CD14-positive monocyte (primary cell): ENCODE measurements at regions not wholly inside any gene's neighbourhood (a gene's known extent, or its start where the extent isn't known, plus 50 kb on each side); places are given as distances from the start of the nearest gene placed in this dataset.

Experiments
- DNase-seq, 3 donors: peaks; one replicate each; pipeline ENCODE4 v3.0.0-alpha.2; 2011 to 2022
- H2AFZ ChIP-seq: 2 replicates; pipeline ENCODE4 v1.6.0; 2012; ENCODE audit warnings: mild to moderate bottlenecking, low read depth, low read length, inconsistent platforms; ENCODE audit not compliant: insufficient read depth, poor library complexity, severe bottlenecking
- H3K27ac ChIP-seq, 2 donors: 1 replicate in 1 of 2; 2 replicates in 1 of 2; pipeline ENCODE4 v1.5.1; 2012 to 2013; ENCODE audit warnings: low read length in 2 of 2, control low read depth in 1 of 2, inconsistent platforms in 1 of 2, low read depth in 1 of 2, mild to moderate bottlenecking in 1 of 2
- H3K27me3 ChIP-seq, 2 donors: one replicate each; pipeline versions ENCODE4 v1.6.0 to v1.6.1; 2011 to 2013; ENCODE audit warnings: low read length in 2 of 2; ENCODE audit not compliant: control insufficient read depth in 2 of 2, insufficient read depth in 2 of 2
- H3K36me3 ChIP-seq, 2 donors: replicated peaks in 1 of 2; 1 replicate in 1 of 2; 2 replicates in 1 of 2; pipeline versions ENCODE4 v1.5.1 to v1.6.1; 2012 to 2013; ENCODE audit warnings: low read length in 2 of 2, control low read depth in 1 of 2, inconsistent platforms in 1 of 2, mild to moderate bottlenecking in 1 of 2; ENCODE audit not compliant: insufficient read depth in 2 of 2, control insufficient read depth in 1 of 2
- H3K4me1 ChIP-seq, 2 donors: 1 replicate in 1 of 2; 2 replicates in 1 of 2; pipeline versions ENCODE4 v1.5.1 to v1.6.1; 2012 to 2013; ENCODE audit warnings: low read length in 2 of 2, control low read depth in 1 of 2, inconsistent platforms in 1 of 2, mild to moderate bottlenecking in 1 of 2, moderate library complexity in 1 of 2; ENCODE audit not compliant: insufficient read depth in 2 of 2, control insufficient read depth in 1 of 2
- H3K4me2 ChIP-seq: replicated peaks from 2 replicates; pipeline ENCODE3; 2012; ENCODE audit warnings: low read length, moderate library complexity, mild to moderate bottlenecking; ENCODE audit not compliant: poor library complexity, severe bottlenecking; ENCODE audit errors: extremely low read depth
- H3K4me3 ChIP-seq, 3 experiments: fragments of 200-600 bp in 1 of 3; sonication (generic) in 1 of 3; replicated peaks in 1 of 3; 1 replicate in 2 of 3; 2 replicates in 1 of 3; pipeline ENCODE4 v1.5.1; 2011 to 2013; ENCODE audit warnings: low read length in 3 of 3, mild to moderate bottlenecking in 3 of 3, control low read depth in 2 of 3, low read depth in 2 of 3, inconsistent platforms in 1 of 3, moderate library complexity in 1 of 3
- H3K79me2 ChIP-seq: 2 replicates; pipeline ENCODE4 v1.6.0; 2012; ENCODE audit warnings: mild to moderate bottlenecking, control low read depth, inconsistent platforms, low read length, moderate library complexity; ENCODE audit not compliant: insufficient read depth
- H3K9ac ChIP-seq: 2 replicates; pipeline ENCODE4 v1.6.0; 2017; ENCODE audit warnings: low read length, mild to moderate bottlenecking; ENCODE audit not compliant: insufficient read depth, poor library complexity, severe bottlenecking
- H3K9me3 ChIP-seq, 2 donors: replicated peaks in 1 of 2; 1 replicate in 1 of 2; 2 replicates in 1 of 2; pipeline versions ENCODE4 v1.5.1 to v1.6.1; 2012 to 2013; ENCODE audit warnings: low read length in 2 of 2, control low read depth in 1 of 2; ENCODE audit not compliant: control insufficient read depth in 1 of 2, insufficient read depth in 1 of 2
- H4K20me1 ChIP-seq: 2 replicates; pipeline ENCODE4 v1.6.0; 2012; ENCODE audit warnings: mild to moderate bottlenecking, low read length, control low read depth, moderate library complexity; ENCODE audit not compliant: insufficient read depth
- H3K27ac Mint-ChIP-seq, 7 donors: one replicate each; pipeline ENCODE4 v1.8.0; 2020; ENCODE audit warnings: mild to moderate bottlenecking in 7 of 7, mixed read lengths in 7 of 7, moderate library complexity in 6 of 7, inconsistent platforms in 2 of 7
- H3K27me3 Mint-ChIP-seq, 3 donors: one replicate each; pipeline ENCODE4 v1.8.0; 2021 to 2022; ENCODE audit warnings: low read depth in 3 of 3, mild to moderate bottlenecking in 3 of 3, mixed read lengths in 3 of 3, moderate library complexity in 3 of 3, inconsistent platforms in 1 of 3
- H3K36me3 Mint-ChIP-seq, 2 donors: one replicate each; pipeline ENCODE4 v1.8.0; 2020; ENCODE audit warnings: mixed read lengths in 2 of 2, inconsistent platforms in 1 of 2, mild to moderate bottlenecking in 1 of 2
- H3K4me1 Mint-ChIP-seq: one replicate; pipeline ENCODE4 v1.8.0; 2020; ENCODE audit warnings: mild to moderate bottlenecking, mixed read lengths
- H3K4me3 Mint-ChIP-seq, 2 donors: one replicate each; pipeline ENCODE4 v1.8.0; 2020; ENCODE audit warnings: mild to moderate bottlenecking in 2 of 2, mixed read lengths in 2 of 2, moderate library complexity in 1 of 2
- H3K9me3 Mint-ChIP-seq, 7 donors: one replicate each; pipeline ENCODE4 v1.8.0; 2020 to 2022; ENCODE audit warnings: mixed read lengths in 7 of 7, mild to moderate bottlenecking in 6 of 7, moderate library complexity in 6 of 7, inconsistent platforms in 2 of 7
- WGBS: methylation state at CpG from one replicate; pipeline ENCODE4 v1.1.5; 2013; ENCODE audit warnings: missing lambda C conversion rate; ENCODE audit not compliant: insufficient coverage; 5-methylcytosine and 5-hydroxymethylcytosine counted together
- intact Hi-C, 2 donors: fragments of 100-400 bp; cut with micrococcal nuclease; formaldehyde crosslinking; loops; one replicate each; pipeline versions ENCODE4 v1.15.0 to v1.15.1; 2023
- TF ChIP-seq, protein P1 (sequence below): fragments of 200-600 bp; IDR thresholded peaks from one replicate; pipeline ENCODE4 v1.8.0; 2022; ENCODE audit warnings: antibody characterized with exemption, mild to moderate bottlenecking

DNA sequence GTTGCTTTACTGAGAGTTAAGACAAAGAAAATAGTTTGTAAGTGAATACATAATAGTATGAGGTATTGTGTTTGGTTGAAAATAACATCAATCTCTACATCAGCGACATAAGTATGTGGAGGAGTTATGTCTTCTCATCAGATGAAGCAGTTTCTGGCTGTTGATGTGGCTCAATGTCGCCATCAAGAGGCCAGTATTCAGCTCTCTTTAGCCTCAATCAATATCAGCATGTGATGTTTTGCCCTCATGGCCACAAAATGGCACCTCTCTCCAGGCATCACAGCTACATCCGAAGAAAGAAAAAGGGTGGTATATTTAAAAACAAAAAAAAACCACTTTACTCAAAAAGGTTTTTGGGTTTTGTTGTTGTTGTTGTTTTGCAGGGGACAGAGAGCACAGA, 302.3 kb upstream of the TMEM132C start:
- intact Hi-C loops: no loop called here
- no peaks in the 10 kb centered on the region for H4K20me1 ChIP-seq
- H3K36me3 ChIP-seq: no peaks in the 10 kb centered on the region

DNA sequence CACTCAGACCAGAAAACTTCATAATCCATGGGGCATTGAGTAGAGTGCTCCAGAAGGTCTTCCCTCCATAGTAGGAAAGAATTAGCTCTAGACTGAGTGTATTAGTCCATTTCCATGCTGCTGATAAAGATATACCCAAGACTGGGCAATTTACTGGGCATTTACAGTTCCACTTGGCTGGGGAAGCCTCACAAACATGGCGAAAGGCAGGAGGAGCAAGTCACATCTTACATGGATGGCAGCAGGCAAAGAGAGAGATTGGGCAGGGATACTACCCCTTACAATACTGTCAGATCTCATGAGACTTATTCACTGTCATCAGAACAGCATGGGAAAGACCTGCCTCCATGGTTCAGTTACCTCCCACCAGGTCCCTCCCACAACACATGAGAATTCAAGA, 300.6 kb upstream of the TMEM132C start:
- Histone ChIP-seq H3K27ac (no peak overlapping the region), H3K4me1 (no peaks in the 10 kb centered on the region), H3K79me2 (no peaks in the 10 kb centered on the region), H3K9me3 (peaks cover 8% of the 10 kb centered on the region in 2 donors), H3K4me3 (no peak overlapping the region), H4K20me1 (no peaks in the 10 kb centered on the region), H3K9ac (no peak overlapping the region), H3K27me3 (no peaks in the 10 kb centered on the region), H3K36me3 (no peaks in the 10 kb centered on the region), H2AFZ (no peak overlapping the region), H3K4me2 (no peak overlapping the region)
- WGBS: 88% methylated on average over 1 of the region's 1 CpG
- H3K4me1 Mint-ChIP-seq: no peaks in the 10 kb centered on the region
- no peaks in the 10 kb centered on the region for H3K27me3 Mint-ChIP-seq
- no peak for DNase-seq
- intact Hi-C loops: no loop called here
- TF ChIP-seq, protein P1, sequence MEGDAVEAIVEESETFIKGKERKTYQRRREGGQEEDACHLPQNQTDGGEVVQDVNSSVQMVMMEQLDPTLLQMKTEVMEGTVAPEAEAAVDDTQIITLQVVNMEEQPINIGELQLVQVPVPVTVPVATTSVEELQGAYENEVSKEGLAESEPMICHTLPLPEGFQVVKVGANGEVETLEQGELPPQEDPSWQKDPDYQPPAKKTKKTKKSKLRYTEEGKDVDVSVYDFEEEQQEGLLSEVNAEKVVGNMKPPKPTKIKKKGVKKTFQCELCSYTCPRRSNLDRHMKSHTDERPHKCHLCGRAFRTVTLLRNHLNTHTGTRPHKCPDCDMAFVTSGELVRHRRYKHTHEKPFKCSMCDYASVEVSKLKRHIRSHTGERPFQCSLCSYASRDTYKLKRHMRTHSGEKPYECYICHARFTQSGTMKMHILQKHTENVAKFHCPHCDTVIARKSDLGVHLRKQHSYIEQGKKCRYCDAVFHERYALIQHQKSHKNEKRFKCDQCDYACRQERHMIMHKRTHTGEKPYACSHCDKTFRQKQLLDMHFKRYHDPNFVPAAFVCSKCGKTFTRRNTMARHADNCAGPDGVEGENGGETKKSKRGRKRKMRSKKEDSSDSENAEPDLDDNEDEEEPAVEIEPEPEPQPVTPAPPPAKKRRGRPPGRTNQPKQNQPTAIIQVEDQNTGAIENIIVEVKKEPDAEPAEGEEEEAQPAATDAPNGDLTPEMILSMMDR: no peak
- H3K27ac Mint-ChIP-seq: no peak overlapping the region
- H3K9me3 Mint-ChIP-seq: peaks cover 2 to 15% (median 6%) of the 10 kb centered on the region in 7 donors
- no peak overlapping the region for H3K4me3 Mint-ChIP-seq
- no peaks in the 10 kb centered on the region for H3K36me3 Mint-ChIP-seq

More for the DNA sequence above, 302.3 kb upstream of the TMEM132C start:
- Mint-ChIP-seq H3K9me3 (peaks cover 2 to 15% (median 6%) of the 10 kb centered on the region in 7 donors), H3K27me3 (no peaks in the 10 kb centered on the region), H3K27ac (no peak overlapping the region), H3K4me1 (no peaks in the 10 kb centered on the region), H3K4me3 (no peak overlapping the region), H3K36me3 (no peaks in the 10 kb centered on the region)
- Histone ChIP-seq H2AFZ (no peak overlapping the region), H3K27me3 (no peaks in the 10 kb centered on the region), H3K4me1 (no peaks in the 10 kb centered on the region), H3K27ac (no peak overlapping the region), H3K9ac (no peak overlapping the region), H3K4me3 (no peak overlapping the region), H3K4me2 (no peak overlapping the region), H3K9me3 (peaks cover 8% of the 10 kb centered on the region in 2 donors), H3K79me2 (no peaks in the 10 kb centered on the region)
- WGBS: no CpG with 5 or more reads among the region's 3 CpGs
- DNase-seq: no peak
- TF ChIP-seq, protein P1: no peak
